GM21717 (cell line): ENCODE measurements at regions not wholly inside any gene's neighbourhood (a gene's known extent, or its start where the extent isn't known, plus 50 kb on each side); places are given as distances from the start of the nearest gene placed in this dataset.

Experiments
- ATAC-seq: cut with Tn5 transposase; IDR thresholded peaks from one replicate; pipeline ENCODE4 v1.9.1; 2021; ENCODE audit warnings: mild to moderate bottlenecking, moderate library complexity; ENCODE audit not compliant: unreplicated experiment

DNA sequence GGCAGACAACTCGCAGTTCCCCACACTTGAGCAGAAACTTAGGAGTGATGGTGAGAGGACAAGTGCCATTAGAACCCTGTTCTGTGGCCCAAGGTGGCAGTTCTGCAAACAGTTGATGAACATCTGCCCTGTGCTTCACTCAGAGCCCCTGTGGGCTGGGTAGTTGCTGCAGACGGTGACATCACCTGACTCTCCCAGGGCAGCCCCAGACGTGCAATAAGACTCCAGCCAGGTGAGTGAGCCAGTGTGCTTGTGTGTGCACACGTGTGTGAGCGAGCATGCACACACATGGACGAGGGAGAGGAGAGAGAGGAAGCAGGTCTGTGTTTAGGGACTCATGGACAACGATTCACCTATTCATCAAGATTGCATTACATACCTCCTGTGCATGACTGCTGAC, 136.0 kb upstream of the GLI2 start:
- ATAC-seq = no peak

DNA sequence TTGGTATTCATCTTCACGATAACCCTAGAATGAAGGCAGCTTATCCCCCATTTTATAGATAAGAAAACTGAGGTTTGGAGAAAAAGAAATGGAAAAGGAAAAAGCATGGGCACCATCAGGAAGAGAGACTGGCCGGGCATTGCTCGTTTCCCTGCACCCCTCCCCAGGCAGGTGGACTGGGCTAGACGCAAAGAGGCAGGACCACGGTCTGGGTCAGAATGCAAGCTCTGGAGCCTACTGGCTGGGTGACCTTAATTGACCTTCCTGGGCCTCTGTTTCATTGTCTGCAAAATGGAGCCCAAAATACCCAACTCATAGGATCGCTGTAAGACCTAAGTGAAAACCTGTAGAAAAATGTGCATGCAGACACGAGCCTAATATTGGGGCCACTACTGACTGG, 135.3 kb upstream of the GLI2 start:
- no peak for ATAC-seq

DNA sequence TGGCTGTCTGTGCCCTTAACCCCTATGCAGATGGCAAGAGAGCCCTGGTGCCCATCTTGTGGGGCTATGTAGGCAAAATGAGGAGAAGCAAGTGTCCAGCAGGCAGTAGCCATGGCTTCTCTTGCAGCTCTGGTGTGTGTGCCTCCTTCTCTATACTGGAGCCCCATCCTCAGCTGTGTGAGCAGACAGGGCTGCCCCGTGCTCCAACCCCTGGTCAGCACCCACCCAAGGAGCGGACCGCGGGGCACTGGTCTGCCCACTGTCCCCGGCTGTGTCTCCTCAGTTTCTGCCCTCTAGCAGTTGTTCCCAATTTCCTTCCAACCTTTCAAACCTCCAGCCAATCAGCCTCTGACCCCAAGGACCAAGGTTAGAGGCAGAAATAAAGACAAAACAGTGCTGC, 134.9 kb upstream of the GLI2 start:
- ATAC-seq = no peak

DNA sequence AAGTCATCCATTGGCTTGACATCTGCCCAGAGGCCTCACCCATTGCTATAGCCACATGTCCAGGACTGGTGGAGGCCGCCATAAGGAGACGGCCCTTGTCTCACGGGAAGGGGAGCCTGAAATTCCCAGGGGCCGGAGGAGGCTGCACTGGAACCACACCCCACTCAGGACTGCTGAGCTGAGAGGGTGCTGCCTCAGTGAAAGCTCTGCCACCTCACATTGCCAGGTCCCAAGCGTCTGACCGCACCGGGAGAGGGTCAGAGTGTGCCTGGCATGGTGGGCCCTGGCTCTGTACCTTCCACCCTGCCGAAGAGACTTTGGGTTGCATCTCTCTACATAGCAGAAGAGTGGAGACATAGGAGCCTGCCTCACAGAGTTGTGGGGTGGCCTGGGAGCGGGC, 134.1 kb upstream of the GLI2 start:
- no peak for ATAC-seq

DNA sequence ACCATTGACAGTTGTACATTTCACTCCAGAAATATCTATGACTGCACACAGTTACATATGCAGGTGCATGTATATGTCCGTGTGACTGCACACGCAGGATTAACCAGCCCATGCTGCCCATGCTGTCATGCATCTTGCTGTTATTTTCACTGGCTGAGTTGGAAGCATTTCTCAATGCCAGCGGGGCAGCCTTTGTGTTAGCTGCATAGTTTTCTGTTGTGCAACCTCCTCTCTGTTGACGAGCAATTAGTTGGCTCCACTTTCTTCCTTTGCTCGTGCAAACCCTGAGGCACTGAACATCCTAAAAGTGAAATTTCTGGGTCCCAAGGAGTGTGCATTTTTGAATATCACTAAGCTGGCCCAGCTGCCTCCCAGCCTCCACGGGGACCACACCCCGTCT, 133.4 kb upstream of the GLI2 start:
- no peak for ATAC-seq

DNA sequence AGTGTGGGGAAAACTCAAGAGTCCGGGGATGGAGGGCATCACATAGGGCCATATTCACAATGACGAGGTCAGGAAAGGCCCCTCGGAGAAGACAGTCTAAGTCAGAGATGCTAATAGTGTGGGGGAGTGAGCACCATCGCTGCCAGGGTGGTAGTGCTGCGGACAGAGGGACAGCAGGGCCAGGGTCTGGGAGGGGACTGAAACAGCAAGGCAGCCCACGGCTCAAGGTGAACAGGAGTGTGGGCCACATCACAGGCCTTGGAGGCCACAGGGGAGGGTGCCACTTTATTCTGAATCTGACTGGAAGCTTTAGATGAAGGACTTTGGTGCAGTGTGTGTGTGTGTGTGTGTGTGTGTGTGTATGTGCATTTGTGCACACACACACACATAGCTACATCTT, 130.9 kb upstream of the GLI2 start:
- ATAC-seq = no peak

DNA sequence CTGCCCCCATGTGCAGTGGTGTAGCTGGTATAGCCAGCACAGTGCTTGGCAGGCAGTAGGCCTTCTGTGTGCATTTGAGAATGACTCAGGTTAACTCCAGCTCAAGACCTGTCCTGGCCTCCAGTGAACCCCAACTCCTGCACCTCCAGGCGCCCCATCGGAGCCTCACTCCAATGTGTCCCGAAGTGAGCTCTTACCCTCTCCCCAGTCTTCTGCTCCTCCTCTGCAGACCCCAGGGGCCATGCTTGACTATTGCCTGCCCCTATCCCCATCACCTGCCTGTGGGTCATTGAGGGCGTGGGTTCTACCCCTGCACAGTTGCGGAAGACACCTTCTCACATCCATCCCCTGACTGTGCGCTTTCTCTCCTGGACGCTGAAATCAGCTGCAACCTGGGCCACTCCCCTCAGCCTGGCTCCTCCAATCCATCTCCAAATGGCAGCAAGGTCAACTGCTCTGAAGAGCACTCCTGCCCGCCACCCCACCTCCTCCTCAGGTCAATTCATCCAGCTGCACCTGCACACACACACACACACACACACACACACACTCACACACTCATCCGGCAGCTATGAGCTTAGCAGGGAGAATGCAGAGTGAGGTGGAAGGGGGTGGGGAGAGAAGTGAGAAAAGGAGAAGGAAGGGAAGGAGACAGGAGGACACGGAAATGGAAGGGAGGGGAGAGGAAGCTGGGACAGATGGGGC, 130.3 kb upstream of the GLI2 start:
- no peak for ATAC-seq

DNA sequence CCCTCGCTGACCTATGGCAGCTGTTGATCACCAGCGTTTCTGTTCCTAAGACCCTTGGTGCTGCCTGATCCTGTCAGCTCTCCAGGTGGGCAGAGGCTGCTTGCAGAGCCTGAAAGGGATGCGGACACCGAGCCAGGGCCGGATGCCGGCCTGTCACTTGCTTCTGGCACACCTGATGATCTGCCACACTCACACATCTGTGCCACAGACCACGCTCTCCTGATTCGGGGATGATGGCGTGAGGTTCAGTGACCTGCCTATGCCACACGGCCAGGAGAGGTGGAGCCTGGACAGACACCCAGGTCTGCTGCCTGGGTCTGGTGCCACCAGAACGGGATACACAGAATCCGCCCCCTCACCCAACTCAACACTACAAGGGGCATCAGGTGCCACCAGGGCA, 129.4 kb upstream of the GLI2 start:
- ATAC-seq = no peak

DNA sequence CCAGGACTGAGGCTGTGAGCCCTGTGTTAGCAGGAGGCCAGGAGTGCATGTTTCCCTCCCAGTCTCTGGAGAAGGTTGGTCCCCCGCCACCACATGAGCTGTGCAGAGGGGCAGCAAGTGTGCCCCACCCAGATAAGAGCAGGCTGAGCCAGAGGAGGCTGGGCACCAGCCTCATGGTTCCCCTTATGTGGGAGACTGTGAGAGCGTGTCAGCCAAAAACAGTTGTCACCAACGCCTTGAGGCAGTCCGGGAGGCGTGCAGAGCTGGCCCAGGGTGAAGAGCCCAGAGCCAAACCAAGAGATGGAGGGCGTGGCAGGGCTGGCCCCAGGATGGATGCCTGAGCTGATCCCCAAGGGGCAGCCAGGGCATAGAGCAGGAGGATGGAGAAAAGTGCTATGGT, 128.7 kb upstream of the GLI2 start:
- ATAC-seq = no peak

DNA sequence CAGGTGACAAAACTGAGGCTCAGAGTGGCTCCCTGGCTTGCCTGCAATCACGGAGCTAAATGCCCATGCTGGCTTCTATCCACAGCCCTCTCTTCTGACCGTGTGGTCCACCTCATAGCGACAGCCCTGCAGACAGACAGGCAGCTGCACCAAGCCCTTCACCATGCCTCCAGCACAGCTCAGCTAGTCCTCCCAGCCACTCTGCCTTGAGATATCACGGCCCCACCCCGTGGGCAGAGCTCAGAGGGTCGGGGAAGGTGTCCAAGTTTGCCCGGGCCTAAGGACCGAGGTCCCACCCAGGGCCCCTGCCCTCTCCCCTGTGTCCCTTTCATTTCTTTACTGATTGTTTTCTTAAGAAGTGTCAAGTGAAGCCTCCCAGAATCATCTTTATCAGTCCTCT, 128.2 kb upstream of the GLI2 start:
- ATAC-seq = no peak

DNA sequence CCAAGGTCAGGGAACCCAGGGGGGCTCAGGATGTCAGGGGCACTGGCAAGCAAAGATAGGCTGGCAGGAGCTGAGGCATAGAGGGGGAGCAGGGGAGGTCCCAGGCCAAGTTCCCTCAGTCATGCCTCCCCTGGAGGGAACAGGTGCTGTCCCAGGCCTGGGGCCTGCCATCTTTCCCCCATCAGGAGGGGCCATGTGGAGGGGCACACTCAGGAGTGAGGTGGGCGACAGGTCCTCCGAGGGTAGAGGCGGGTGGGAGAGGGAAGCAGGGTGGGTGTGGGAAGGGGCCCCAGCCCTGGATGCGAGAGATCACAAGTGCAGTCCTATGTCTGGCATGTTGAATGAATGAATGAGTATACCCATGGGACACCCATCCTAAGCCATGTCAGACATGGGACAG, 127.7 kb upstream of the GLI2 start:
- ATAC-seq = no peak

DNA sequence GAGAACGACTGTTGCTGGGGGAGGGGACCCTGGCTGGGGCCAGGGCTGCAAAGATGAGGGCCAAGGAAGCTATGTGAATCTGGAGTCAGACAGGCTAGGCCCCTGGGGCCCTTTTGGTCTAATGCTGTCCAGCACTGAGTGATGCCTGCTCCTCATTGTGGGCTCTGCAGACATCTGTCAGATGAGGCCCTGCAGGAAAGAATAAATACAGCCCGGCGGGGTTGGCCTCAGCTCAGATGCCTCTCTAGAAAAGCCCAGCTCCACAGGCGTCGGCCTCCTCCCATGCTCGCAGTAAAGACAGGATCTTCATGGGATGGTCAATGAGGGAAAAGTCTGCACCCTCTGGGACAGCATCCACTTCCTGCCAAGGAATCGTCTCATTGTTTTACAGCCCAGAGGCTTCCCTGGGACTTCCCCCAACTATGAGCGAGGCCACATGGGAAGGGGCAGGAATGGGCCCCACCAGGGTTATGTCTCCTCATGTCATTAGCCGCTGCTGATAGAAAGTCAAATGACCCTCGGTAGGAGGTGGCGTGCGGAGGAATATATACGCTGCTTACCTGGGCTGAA, 125.8 kb upstream of the GLI2 start:
- ATAC-seq = no peak

DNA sequence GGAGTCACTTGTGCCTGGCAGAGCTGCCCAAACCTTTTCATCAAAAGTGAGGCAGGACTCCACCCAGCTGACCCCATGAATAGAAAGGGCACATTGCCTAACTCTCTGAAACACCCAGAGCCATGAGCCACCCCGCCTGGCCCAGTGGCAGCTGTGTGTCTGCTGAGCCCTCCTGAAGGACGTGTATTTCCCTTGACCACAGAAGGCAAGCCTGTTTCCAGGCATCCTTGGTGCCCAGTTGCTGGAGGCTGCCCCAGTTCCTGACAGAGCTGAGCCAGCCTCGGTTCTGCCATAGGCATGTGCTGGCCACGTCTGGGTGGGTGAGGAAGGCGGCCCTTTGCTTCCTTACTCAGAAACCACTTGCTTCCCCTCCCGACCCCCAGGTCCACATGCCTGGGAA, 124.7 kb upstream of the GLI2 start:
- ATAC-seq = no peak

DNA sequence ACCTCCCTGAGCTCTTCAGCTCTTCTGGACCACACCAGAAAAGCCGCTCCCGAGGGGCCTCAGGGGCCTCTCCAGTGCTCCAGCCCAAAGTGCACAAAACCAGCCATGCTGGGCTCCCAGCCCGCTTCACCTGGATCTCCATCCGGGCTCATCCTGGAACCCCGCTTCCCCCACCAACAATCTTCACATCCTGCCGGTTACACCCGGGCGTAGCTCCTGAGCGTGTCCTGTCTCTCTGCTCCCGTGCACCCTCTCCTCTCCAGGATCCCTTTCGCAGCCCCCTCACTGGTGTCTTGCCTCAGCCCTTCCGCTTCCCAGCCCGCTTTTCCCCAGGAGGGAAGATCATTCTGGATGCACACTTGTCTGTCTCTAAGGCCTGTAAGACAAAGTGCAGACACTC, 123.7 kb upstream of the GLI2 start:
- no peak for ATAC-seq

DNA sequence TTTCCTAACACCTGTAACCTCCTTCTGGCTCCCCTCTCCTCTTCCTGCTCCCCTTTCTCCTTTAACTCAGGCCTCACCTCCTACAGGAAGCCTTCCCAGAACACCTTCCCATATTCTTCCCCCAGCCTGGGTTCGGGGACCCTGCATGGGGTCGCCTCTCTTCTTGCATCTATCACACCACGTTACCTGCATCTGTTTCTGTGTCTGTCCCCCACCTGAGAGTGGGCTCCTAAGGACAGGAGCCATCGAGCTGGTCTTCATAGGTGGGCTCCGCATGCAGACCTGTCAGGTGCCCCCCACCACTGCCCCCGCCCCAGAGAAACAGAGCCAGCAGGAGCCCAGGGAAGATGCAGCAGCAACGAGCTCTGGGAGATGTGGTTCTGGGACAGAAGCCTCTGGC, 123.2 kb upstream of the GLI2 start:
- ATAC-seq = no peak

DNA sequence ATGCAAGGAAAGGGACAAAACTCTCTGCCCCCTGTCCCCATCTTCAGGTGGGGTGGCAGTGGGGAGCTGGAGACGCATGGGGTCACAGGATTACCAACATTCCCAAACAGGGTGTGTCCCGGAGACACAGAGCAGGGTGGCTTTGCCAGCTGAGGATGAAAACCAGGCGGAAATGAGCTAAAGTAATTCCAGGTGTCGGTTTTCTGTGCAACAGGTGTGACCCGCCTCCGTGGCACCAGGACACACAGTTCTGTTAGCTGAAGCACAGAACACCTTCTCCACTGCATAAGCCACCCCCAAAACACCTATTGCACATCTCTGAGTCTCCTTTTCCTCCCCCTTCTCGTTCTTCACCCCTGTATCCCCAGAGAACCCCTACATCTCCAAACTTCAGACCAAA, 122.7 kb upstream of the GLI2 start:
- no peak for ATAC-seq

DNA sequence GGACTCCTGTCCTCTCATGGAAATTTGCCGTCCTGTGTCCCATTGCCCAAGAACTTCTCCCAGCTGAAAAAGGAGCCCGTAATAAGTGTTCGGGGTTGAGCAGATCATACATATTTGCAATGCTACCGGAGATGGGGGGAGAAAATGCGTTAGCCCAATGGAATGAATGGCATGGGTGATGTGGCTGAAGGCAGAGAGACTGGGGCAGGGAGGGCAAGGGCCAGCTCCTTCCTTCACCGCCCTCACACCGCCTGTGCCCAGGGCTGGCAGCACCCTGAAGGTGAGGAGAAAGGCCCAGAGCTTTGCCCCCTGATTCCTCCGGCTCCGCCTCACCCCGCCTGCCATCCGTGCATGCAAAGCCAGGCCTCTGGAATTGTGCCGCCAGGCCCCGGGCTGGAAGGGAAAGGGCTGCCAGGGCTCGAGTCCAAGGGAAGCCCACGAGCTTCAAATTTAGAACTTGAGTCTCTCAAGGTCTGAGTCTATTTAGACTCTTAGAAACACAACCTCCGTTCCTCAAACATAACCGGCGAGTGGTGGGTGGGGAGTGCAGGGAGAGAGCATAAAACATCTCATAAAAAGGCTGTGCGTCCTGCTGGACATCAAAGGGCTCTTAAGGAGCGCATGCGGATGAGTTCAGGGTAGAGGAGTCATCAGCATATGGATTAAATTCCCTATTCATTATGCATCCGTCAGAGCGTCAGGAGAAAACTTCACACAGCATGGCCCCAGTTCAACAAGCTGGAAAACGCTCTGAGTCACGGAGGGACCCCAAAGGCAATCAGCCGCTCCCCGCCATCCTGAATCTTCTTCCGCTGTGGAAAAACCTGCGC, 121.7 kb upstream of the GLI2 start:
- ATAC-seq = no peak

DNA sequence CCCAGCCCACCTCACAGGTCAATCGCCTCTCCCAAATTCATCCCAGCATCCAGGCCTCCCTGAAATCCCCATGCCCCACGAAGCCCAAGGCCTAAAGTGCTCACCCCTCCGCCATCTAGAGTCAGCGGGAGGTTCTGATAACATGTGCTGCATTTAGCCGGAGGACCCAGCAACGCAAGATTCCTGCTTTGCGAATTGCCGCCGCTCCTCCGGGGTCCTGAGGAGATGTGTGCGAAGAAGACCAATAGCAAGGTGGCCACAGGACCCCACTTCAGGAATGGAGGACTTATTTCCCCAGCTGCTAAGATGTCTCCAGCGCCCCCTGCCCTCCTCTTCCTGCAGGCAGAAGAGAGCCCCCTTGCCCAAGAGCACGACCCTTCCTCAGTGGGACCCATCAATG, 120.8 kb upstream of the GLI2 start:
- no peak for ATAC-seq

DNA sequence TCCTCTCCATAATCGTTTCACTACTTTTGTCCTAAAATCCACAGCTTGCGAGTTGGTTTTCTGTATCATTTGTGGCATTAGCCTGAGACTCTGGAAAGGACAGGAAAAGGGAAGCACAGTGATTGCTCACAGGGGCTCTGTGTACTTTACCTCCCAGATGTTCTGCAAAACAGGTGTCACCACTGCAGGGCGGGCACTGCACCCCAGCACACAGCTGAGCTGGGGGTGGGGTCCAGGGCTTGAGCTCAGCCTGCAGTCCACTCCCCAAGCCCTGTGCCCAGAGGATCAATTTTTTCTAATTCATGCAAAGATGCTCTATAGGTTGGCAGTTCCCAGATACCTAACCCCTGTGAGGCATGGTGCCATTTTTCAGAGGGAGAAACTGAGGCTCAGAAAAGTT, 119.4 kb upstream of the GLI2 start:
- no peak for ATAC-seq

DNA sequence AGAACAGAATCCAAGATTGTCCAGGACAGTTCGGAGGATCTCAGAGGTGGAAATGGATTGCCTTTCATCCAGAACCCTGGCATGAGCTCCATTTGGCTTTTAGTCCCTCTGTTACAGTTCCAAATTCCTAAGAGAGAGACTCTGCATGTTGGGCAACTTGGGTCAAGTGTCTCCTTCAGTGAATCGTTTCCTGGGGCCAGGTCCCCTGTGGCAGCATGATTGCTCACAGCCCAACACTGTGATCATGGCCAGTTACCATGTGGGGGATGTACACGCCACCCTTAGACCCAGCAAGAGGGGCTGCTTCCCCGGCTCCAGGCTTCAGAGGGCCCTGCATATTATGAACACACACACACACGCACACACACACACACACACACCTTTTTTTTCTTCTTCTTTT, 118.6 kb upstream of the GLI2 start:
- ATAC-seq = no peak

DNA sequence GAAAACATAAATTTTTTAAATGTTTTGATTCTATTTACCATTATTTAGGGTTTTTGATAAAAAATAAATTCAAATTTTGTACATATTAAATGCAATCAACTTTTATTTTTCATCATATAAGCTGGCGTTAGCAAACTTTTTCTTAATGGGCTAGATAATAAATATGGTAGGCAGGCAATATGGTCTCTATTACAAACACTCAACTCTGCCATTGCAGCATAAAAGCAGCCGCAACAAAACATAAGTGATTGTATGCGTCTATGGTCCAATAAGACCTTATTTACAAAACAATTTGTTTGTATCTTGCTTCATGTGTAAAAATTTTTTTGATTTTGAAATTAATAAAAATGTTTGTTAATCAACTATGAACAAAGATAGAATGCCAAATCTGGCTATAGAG, 116.8 kb upstream of the GLI2 start:
- no peak for ATAC-seq

DNA sequence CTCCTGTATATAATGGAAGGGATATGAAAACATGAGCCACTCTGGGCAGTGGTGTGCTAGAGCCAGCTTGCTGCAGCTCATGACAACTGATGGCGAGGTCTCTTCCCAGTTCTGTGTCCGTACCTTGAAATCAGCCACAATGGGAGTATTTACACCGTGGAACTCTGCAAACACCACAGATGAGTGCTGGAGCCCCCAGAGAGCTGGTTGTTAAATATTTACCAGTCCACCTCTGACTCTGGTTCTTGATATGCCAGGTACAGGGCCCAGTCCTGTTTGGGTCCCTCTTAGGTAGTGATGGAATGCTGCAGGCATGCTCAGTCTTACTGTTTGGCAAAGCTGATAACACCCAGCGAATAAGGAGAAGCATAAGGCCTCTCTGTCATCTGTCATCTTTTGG, 116.1 kb upstream of the GLI2 start:
- no peak for ATAC-seq
